Neutrophil (primary cell): ENCODE measurements at regions not wholly inside any gene's neighbourhood (a gene's known extent, or its start where the extent isn't known, plus 50 kb on each side); places are given as distances from the start of the nearest gene placed in this dataset.

Experiments
- H3K27ac ChIP-seq: fragments of 200-600 bp; sonication (generic); 2 replicates; pipeline ENCODE4 v1.5.1; 2016; ENCODE audit warnings: mild to moderate bottlenecking, moderate library complexity
- H3K27me3 ChIP-seq: fragments of 200-600 bp; sonication (generic); 2 replicates; pipeline ENCODE4 v1.6.0; 2016; ENCODE audit warnings: mild to moderate bottlenecking
- H3K36me3 ChIP-seq: fragments of 200-600 bp; sonication (generic); 2 replicates; pipeline ENCODE4 v1.5.1; 2017
- H3K4me1 ChIP-seq, 2 experiments: fragments of 200-600 bp in 1 of 2; sonication (generic) in 1 of 2; 1 replicate in 1 of 2; 2 replicates in 1 of 2; pipeline versions ENCODE4 v1.5.1 to v1.6.1; 2013 to 2016; ENCODE audit warnings: low read depth in 1 of 2, low read length in 1 of 2, mild to moderate bottlenecking in 1 of 2, moderate library complexity in 1 of 2; ENCODE audit not compliant: control insufficient read depth in 1 of 2, insufficient read depth in 1 of 2
- H3K4me3 ChIP-seq, 2 experiments: fragments of 200-600 bp in 1 of 2; sonication (generic) in 1 of 2; 1 replicate in 1 of 2; 2 replicates in 1 of 2; pipeline ENCODE4 v1.5.1; 2013 to 2016; ENCODE audit warnings: low read depth in 1 of 2, low read length in 1 of 2, mild to moderate bottlenecking in 1 of 2, moderate library complexity in 1 of 2
- H3K9me3 ChIP-seq: fragments of 200-600 bp; sonication (generic); 2 replicates; pipeline ENCODE4 v1.5.1; 2016
- CTCF ChIP-seq: fragments of 200-600 bp; sonication (generic); IDR thresholded peaks from 2 replicates; pipeline ENCODE4 v1.5.1; 2016; ENCODE audit warnings: antibody characterized with exemption

GRCh38 chr1:193661385-193661784, 475.0 kb upstream of the B3GALT2 start:
- H3K9me3 ChIP-seq: no peaks in the 10 kb centered on the region
- no peak for TF ChIP-seq CTCF
- no peaks in the 10 kb centered on the region for H3K36me3 ChIP-seq
- H3K27ac ChIP-seq: no peak overlapping the region
- H3K4me3 ChIP-seq: no peak overlapping the region
- no peaks in the 10 kb centered on the region for H3K27me3 ChIP-seq
- H3K4me1 ChIP-seq: no peaks in the 10 kb centered on the region

DNA sequence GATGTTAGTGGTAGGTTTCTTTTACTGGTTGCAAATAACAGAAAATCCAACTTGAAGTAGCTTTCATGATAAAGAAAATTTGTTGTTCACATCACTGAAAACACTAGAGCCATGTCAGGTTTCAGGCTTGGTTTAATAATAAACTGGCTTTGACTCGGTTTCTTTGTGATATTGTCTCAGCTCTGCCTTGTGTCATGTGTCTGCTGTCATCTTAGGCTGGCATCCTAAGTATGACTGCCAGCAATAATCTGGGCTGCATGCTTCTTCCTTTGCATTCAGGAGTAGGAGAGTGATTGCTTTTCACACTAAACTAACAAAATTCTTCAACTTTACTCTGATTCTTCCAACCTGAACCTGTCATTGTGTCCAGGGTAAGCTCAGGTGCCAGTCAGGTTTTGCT, 474.0 kb upstream of the B3GALT2 start:
- H3K27me3 ChIP-seq: no peaks in the 10 kb centered on the region
- no peak for TF ChIP-seq CTCF
- H3K36me3 ChIP-seq: no peaks in the 10 kb centered on the region
- no peaks in the 10 kb centered on the region for H3K4me1 ChIP-seq
- H3K9me3 ChIP-seq: no peaks in the 10 kb centered on the region
- H3K27ac ChIP-seq: no peak overlapping the region
- H3K4me3 ChIP-seq: no peak overlapping the region

- H3K9me3 ChIP-seq: no peaks in the 10 kb centered on the region
- H3K4me3 ChIP-seq: no peak overlapping the region
- H3K27ac ChIP-seq: no peak overlapping the region
- H3K36me3 ChIP-seq: no peaks in the 10 kb centered on the region
- no peak for TF ChIP-seq CTCF
- no peaks in the 10 kb centered on the region for H3K4me1 ChIP-seq
- no peaks in the 10 kb centered on the region for H3K27me3 ChIP-seq
These were observed 472.3 kb upstream of the B3GALT2 start for GRCh38 chr1:193658691-193659090.

DNA sequence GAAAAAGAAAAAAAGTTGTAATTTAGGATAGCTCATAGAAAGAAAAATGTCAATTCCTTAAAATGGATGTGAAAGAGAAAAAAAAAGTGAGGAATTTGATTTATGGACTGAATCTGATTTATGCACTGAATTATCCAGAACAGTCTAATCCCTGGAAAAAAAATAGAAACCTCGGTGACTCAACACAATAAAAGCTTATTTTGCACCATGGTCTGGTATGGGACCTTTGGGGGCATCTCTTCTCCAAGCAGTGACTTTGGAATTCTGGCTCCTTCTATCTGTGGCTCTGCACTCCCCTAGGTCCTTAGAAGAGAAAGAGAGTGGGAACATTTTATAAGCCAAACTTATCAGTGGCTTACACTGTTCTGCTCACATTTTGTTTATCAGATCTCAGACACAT, 471.7 kb upstream of the B3GALT2 start:
- Histone ChIP-seq H3K4me3 (no peak overlapping the region), H3K36me3 (no peaks in the 10 kb centered on the region), H3K4me1 (no peaks in the 10 kb centered on the region), H3K9me3 (no peaks in the 10 kb centered on the region), H3K27ac (no peak overlapping the region), H3K27me3 (no peaks in the 10 kb centered on the region)
- TF ChIP-seq CTCF: no peak

GRCh38 chr1:193657552-193657951, 471.1 kb upstream of the B3GALT2 start:
- TF ChIP-seq CTCF: no peak
- no peak overlapping the region for H3K27ac ChIP-seq
- H3K27me3 ChIP-seq: no peaks in the 10 kb centered on the region
- H3K36me3 ChIP-seq: no peaks in the 10 kb centered on the region
- H3K9me3 ChIP-seq: no peaks in the 10 kb centered on the region
- no peak overlapping the region for H3K4me3 ChIP-seq
- no peaks in the 10 kb centered on the region for H3K4me1 ChIP-seq

GRCh38 chr1:193656841-193657240, 470.4 kb upstream of the B3GALT2 start:
- TF ChIP-seq CTCF: no peak
- Histone ChIP-seq H3K36me3 (no peaks in the 10 kb centered on the region), H3K4me3 (no peak overlapping the region), H3K27ac (no peak overlapping the region), H3K9me3 (no peaks in the 10 kb centered on the region), H3K27me3 (no peaks in the 10 kb centered on the region), H3K4me1 (no peaks in the 10 kb centered on the region)
